AG10803 (cell line): ENCODE measurements at regions not wholly inside any gene's neighbourhood (a gene's known extent, or its start where the extent isn't known, plus 50 kb on each side); places are given as distances from the start of the nearest gene placed in this dataset.
"Not testable (repeated sequence)": the region's sequence is repeated elsewhere in the genome, so short reads cannot be mapped to it uniquely, and the experiment has no call there.

ENCODE experiments used
- DNase-seq: peaks from one replicate; pipeline ENCODE4 v3.0.0; 2010; ENCODE audit warnings: low read depth
- H3K4me3 ChIP-seq: 2 replicates; pipeline ENCODE4 v1.5.1; 2011; ENCODE audit warnings: mild to moderate bottlenecking, low read length, control low read depth
- TF ChIP-seq, protein P1 (sequence below): conservative IDR thresholded peaks from 2 replicates; pipeline ENCODE4 v1.5.1; 2011; ENCODE audit warnings: mild to moderate bottlenecking, low read length, control low read depth, inconsistent platforms

DNA sequence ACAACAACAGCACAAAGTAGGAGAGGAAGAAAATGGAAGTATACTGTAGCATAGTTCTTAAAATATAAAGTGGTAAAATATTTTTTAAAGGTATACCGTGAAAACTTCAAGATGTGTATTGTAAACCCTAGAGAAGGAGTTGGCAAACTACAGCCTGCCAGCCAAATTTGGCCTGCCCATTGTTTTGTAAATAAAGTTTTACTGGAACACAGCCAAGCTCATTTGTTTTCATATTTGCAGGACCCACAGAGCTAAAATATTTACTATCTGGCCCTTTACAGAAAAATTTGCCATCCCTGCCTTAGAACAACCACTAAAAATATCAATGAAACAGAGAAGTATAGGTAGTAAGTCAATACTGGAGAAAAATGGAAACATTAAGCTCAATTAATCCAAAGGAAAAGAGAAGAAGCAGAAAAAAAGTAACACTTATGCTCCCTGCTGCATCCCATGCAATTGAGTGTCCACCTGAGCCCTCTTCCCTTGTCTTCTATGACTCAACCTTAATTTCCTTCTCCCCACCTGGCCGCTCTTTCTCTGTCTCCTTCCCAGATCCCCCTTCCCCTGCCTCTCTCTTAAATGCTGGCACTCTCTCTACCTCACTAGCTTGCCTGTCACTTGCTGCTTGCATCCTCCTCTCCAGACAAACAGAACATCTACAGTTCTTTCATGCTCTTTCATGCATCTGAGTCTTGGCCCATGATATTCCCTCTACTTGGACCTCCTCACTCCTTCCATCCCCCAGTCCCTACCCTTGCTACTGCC is 50.6 kb upstream of the FER start:
- TF ChIP-seq, protein P1, sequence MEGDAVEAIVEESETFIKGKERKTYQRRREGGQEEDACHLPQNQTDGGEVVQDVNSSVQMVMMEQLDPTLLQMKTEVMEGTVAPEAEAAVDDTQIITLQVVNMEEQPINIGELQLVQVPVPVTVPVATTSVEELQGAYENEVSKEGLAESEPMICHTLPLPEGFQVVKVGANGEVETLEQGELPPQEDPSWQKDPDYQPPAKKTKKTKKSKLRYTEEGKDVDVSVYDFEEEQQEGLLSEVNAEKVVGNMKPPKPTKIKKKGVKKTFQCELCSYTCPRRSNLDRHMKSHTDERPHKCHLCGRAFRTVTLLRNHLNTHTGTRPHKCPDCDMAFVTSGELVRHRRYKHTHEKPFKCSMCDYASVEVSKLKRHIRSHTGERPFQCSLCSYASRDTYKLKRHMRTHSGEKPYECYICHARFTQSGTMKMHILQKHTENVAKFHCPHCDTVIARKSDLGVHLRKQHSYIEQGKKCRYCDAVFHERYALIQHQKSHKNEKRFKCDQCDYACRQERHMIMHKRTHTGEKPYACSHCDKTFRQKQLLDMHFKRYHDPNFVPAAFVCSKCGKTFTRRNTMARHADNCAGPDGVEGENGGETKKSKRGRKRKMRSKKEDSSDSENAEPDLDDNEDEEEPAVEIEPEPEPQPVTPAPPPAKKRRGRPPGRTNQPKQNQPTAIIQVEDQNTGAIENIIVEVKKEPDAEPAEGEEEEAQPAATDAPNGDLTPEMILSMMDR = no peak
- no peak for DNase-seq
- no peak overlapping the region for H3K4me3 ChIP-seq

DNA sequence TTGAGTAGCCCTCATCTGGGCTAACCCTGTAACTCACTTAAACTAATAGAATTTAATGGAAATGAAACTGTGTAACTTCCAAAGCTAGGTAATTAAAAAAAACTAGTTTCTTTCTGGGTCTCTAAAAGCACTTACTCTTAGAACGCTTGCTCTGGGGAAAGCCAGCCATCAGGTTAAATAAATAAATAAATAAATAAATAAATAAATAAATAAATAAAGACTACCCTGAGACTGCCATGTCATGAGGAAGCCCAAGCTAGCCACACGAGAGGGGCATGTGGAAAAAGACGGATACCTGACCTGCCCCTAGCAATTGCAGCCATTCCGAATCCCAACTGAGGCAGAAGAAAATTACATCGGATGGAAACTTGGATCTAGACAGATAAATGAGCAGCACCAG is 51.3 kb upstream of the FER start:
- TF ChIP-seq, protein P1 = no peak
- no peak for DNase-seq
- H3K4me3 ChIP-seq = no peak overlapping the region

DNA sequence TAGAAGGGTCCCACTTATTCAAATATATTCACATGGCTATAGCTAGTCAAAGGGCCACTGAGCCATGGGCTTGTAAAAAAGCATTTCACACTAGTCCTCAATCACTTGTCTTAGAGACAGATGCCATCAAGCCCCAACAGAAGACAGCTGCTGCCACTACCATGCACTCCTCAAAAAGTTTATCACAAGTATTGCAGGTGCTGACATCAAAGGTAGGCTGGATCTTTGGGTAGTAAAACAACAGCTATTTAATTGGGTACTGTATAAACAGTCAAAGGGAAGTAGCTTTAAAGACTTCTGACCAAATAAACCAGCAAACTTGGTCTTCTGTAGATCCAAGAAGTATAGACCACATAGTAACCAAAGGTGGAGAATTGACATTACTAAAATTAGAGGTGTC is 59.2 kb upstream of the FER start:
- TF ChIP-seq, protein P1 = no peak
- no peak for DNase-seq
- no peak overlapping the region for H3K4me3 ChIP-seq

DNA sequence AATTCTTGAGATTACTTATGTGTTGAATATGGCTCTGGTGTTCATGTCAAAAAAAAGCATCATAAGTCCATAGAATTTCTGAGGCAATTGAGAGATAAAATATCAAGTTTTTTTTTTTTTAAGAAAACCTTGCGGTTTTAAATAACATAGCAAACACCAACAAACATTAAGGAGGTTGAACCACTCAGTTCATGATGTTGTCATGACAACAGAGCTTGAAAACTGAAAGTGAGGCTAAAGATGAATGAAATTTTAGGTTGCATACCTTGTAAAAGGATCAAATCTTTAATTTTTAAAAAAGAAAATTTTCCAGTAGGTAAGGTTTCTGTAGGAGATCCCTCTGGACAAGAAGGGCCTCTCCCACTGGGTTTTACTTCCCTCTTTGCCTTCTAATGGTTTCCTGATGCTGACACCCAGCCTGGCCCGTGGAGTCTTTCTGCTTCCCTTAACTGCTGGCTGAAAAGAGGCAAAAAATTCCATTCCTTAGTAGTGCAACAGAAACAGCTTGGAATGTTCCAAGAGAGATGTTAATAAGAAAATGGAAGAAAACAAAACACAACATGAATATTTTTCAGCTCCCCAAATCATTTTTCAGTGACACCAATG is 60.0 kb upstream of the FER start:
- TF ChIP-seq, protein P1 = no peak
- DNase-seq = peak; percentile 38
- H3K4me3 ChIP-seq = no peak overlapping the region

DNA sequence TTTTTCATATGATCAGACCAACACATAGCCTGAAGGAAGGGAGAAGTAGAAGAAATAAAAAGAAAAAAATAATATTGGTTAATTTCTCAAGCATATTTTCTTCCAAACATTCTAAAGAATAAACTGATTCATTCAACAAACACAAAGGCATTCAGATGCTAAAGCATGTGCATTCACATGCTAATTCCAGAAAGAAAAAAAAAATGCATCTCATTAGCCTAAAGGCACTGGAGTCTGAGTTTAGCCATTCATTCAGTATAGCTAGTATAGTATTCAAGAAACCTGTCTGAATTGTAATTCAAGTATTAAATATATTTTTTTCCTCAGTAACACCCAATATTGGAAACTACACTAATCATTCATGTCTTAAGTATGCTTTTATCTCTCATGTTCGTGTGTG is 61.0 kb upstream of the FER start:
- no peak overlapping the region for H3K4me3 ChIP-seq
- DNase-seq = no peak
- TF ChIP-seq, protein P1 = no peak

DNA sequence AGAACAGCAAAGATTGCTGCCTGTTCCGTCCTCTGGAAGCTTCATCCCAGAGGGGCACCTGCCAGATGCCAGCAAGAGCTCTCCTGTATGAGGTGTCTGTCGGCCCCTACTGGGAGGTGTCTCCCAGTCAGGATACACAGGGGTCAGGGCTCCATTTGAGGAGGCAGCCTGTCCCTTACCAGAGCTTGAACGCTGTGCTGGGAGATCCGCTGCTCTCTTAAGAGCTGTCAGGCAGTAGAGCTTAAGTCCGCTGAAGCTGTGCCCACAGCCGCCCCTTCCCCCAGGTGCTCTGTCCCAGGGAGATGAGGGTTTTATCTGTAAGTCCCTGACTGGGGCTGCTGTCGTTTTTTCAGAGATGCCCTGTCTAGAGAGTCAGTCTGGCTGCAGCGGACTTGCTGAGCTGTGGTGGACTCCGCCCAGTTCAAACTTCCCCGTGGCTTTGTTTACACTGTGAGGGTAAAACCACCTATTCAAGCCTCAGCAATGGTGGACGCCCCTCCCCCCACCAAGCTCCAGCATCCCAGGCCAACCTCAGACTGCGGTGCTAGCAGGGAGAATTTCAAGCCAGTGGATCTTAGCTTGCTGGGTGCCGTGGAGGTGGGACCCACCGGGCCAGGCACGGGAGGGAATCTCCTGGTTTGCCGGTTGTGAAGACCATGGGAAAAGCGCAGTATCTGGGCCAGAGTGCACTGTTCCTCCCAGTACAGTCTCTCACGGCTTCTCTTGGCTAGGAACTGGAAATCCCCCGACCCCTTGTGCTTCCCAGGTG is 62.1 kb upstream of the FER start:
- not testable (repeated sequence) for DNase-seq, H3K4me3 ChIP-seq

DNA sequence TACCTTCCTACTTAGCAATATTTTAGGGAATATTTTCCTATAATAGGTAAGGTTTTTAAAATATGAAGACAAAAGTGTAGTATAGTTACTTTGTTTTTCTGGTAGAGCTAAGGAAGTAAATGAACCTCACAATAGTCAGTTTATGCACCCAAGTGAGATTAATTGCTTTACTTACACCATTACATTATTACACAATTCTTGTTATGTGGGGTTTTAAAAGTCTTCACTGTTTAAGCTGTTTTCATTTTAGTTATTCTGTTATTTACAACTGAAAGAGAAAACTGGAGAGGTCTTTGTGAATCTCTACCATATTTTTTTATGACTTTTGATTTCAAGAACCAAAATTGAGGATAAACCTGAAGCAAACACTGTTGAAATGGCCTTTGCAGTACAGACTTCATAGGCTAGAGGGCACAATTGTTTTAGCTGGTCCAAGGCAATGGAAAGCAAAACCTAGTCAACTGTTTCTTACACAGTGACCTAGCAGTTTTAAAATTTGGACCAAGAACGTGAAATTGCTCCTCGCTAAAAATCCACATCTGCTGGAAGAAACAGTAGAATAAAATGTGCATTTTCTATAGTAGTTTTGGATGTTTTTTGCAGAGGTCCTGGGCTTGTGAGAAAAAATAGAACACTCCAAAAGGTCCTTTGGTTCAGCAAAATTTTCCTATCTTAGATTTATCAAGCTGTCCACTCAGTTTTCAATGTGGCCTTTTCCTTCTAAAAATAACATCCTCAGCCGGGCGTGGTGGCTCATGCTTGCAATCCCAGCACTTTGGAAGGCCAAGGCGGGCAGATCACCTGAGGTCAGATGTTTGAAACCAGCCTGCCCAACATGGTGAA is 66.4 kb upstream of the FER start:
- DNase-seq = peak; percentile 76
- TF ChIP-seq, protein P1 = peak; percentile 97
- no peak overlapping the region for H3K4me3 ChIP-seq
